ENCODE measurements at regions not wholly inside any gene's neighbourhood (a gene's known extent, or its start where the extent isn't known, plus 50 kb on each side); places are given as distances from the start of the nearest gene placed in this dataset.

DNA sequence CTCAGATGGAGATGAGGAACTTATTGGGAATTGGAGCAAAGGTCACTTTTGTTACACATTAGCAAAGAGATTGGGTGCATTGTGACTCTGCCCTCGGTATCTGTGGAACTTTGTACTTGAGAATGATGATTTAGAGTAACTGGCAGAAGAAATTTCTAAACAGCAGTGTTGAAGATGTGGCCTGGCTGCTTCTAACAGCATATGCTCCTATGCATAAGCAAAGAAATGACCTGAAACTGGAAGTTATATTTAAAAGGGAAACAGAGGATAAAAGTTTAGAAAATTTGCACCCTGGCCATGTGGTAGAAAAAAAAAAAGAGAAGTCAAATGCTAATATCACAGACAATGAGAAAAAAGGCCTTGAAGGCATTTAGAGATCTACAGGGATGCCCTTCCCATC lies 256.8 kb upstream of the ZC3H15 start:
- TF ChIP-seq CTCF (conservative IDR thresholded peaks at IDR 0.05; ENCODE audit: control insufficient read depth, insufficient read depth, low read depth, low read length): no peak
- no peak overlapping the region for H3K4me3 ChIP-seq (ENCODE audit: control insufficient read depth, low read depth, low read length)
- no peak for DNase-seq (ENCODE audit: low read depth)

- no peak overlapping the region for H3K4me3 ChIP-seq (ENCODE audit: control insufficient read depth, low read depth, low read length)
- TF ChIP-seq CTCF (conservative IDR thresholded peaks at IDR 0.05; ENCODE audit: control insufficient read depth, insufficient read depth, low read depth, low read length): no peak
- no peak for DNase-seq (ENCODE audit: low read depth)
Measured at GRCh38 chr2:186241874-186242273, 244.2 kb upstream of the ZC3H15 start.

DNA sequence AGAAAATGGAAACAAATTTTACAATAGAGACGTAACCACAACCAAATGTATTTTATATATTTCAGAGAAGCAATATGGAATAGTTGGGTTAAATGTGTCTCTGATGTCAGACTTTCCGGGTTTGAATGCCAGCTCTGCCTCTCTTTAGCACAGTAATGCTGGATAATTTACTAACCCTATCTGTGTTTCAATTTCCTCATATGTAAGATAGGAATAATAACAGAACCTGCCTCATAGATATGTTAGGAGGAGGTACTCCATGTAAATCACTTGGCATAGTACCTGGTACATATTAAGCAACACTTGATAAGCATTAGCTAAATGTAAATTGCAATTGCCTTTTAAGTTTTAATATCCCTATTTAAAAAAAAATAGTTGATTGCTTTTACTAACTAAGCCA lies 231.3 kb upstream of the ZC3H15 start:
- TF ChIP-seq CTCF (conservative IDR thresholded peaks at IDR 0.05; ENCODE audit: control insufficient read depth, insufficient read depth, low read depth, low read length): no peak
- no peak overlapping the region for H3K4me3 ChIP-seq (ENCODE audit: control insufficient read depth, low read depth, low read length)
- no peak for DNase-seq (ENCODE audit: low read depth)

GRCh38 chr2:186255823-186256222 lies 230.2 kb upstream of the ZC3H15 start:
- no peak for TF ChIP-seq CTCF (conservative IDR thresholded peaks at IDR 0.05; ENCODE audit: control insufficient read depth, insufficient read depth, low read depth, low read length)
- DNase-seq (ENCODE audit: low read depth): no peak
- no peak overlapping the region for H3K4me3 ChIP-seq (ENCODE audit: control insufficient read depth, low read depth, low read length)

- TF ChIP-seq CTCF (conservative IDR thresholded peaks at IDR 0.05; ENCODE audit: control insufficient read depth, insufficient read depth, low read depth, low read length): peak; percentile 64
- DNase-seq (ENCODE audit: low read depth): peak; percentile 61
- H3K4me3 ChIP-seq (ENCODE audit: control insufficient read depth, low read depth, low read length): no peak overlapping the region
Measured at GRCh38 chr2:186256540-186256939, 229.5 kb upstream of the ZC3H15 start.

DNA sequence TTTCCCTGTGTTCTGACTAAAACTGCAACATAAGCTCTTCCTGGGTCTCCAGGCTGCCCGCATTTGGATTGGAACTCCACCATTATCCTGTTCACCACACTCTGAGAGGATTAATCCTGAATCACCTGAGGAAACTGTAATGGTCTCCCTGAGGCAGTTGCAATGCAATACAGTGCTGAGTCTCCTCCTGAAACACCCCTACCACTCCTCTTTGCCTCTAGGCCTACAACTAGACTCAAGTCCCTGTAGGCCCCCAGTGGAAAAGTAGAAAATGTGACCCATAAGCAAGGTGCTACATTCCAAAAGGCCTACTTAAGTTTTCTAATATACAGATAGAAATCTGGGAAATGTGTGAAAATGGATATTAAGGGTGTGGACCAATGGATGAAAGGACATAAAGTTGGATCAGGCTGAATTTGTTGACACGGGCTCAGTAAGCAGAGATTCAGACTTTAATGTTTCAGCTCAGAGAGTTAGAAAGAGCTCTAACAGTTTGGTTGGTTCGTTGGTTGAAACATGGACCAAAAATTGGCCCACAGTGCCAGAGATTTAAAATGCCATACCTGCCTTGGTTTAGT lies 222.3 kb upstream of the ZC3H15 start:
- no peak for TF ChIP-seq CTCF (conservative IDR thresholded peaks at IDR 0.05; ENCODE audit: control insufficient read depth, insufficient read depth, low read depth, low read length)
- no peak for DNase-seq (ENCODE audit: low read depth)
- H3K4me3 ChIP-seq (ENCODE audit: control insufficient read depth, low read depth, low read length): no peak overlapping the region

DNA sequence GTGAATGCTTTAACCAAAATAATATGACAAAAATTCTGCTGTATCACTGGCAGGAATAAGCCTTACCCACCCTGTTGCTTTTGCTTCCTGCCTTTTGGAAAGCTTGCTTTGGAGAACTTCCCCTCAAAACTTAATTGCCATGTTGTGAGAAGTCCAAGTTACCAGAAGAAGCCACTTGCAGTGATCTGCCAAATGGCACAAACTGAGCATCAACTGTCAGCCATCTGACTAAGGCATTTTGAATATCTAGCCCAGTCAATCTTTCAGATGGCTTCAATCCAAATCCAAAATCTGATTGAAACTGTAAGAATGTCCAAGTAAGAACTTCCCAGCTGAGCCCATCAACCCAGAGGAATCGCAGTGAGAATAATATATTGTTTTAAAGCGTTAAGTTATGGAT lies 216.5 kb upstream of the ZC3H15 start:
- no peak overlapping the region for H3K4me3 ChIP-seq (ENCODE audit: control insufficient read depth, low read depth, low read length)
- no peak for TF ChIP-seq CTCF (conservative IDR thresholded peaks at IDR 0.05; ENCODE audit: control insufficient read depth, insufficient read depth, low read depth, low read length)
- no peak for DNase-seq (ENCODE audit: low read depth)
